Ascending aorta (tissue), 2 donors: ENCODE measurements at regions not wholly inside any gene's neighbourhood (a gene's known extent, or its start where the extent isn't known, plus 50 kb on each side); places are given as distances from the start of the nearest gene placed in this dataset.

Experiments used
- DNase-seq, 2 donors: peaks; one replicate each; pipeline ENCODE4 v3.0.0-alpha.2; 2019; ENCODE audit warnings: low spot score in 2 of 2
- H3K27ac ChIP-seq, 2 donors: fragments of 200-600 bp; sonication (generic); one replicate each; pipeline ENCODE4 v1.5.1; 2016 to 2017; ENCODE audit warnings: mild to moderate bottlenecking in 1 of 2
- H3K27me3 ChIP-seq: fragments of 200-600 bp; sonication (generic); one replicate; pipeline ENCODE4 v1.5.1; 2017
- H3K36me3 ChIP-seq, 2 donors: fragments of 200-600 bp; sonication (generic); one replicate each; pipeline ENCODE4 v1.5.1; 2016
- H3K4me1 ChIP-seq, 2 donors: fragments of 200-600 bp; sonication (generic); one replicate each; pipeline ENCODE4 v1.5.1; 2016 to 2017; ENCODE audit warnings: mild to moderate bottlenecking in 1 of 2
- H3K4me3 ChIP-seq, 2 donors: fragments of 200-600 bp; sonication (generic); one replicate each; pipeline ENCODE4 v1.5.1; 2016 to 2017; ENCODE audit warnings: mild to moderate bottlenecking in 1 of 2
- H3K9me3 ChIP-seq, 2 donors: fragments of 200-600 bp; sonication (generic); one replicate each; pipeline ENCODE4 v1.5.1; 2016
- intact Hi-C: fragments of 100-400 bp; cut with DNase I; formaldehyde crosslinking; loops from one replicate; pipeline ENCODE4 v1.15.1; 2023
- TF ChIP-seq, protein P1 (sequence below), 3 experiments: fragments of 200-600 bp in 2 of 3; fragments of 450-650 bp in 1 of 3; sonication (generic) in 2 of 3; IDR thresholded peaks; one replicate each; pipeline ENCODE4 v1.5.1; 2016 to 2019; ENCODE audit warnings: antibody characterized with exemption in 3 of 3, mild to moderate bottlenecking in 1 of 3, moderate library complexity in 1 of 3

DNA sequence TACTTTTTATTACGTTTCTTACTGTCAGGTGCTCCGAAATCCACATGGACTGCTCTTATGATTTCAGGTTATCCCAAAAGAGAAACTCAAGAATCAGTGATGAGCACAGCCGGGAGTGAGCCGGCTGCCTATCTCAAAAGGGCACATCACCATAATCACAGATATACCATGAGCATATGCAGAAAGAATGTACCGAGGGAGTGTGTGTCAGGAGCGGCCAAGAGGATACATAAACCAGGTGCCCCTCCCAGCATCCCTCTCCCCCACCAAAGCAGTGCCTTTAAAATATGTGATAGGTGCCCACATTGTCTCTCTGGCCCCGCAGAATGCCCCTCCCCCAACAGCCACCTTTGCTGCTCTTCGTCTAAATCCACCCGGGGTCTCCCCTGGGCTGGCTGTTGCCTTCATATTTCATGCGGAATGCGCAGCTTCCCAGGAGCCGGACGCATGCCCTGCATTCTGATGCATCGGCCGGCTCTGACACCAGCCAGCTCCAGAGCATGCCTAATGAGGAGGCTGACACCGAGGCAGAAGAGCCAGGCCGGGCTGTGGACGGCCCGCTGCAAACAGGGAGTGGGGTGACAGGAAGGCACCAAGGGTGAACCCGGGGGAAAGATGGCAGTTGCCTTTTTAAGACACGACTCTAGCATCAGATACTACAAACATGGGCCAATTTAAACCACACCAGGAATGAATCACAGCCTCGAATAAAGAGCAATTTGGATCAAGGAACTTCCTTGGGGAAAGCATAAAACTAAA, 652.3 kb downstream of the BNC2 start:
- Histone ChIP-seq H3K4me3 (no peak overlapping the region), H3K4me1 (peaks cover 0 to 21% of the 10 kb centered on the region in 2 donors), H3K27ac (no peak overlapping the region), H3K36me3 (no peaks in the 10 kb centered on the region), H3K27me3 (no peaks in the 10 kb centered on the region), H3K9me3 (no peaks in the 10 kb centered on the region)
- intact Hi-C loops, result no loop called here
- TF ChIP-seq, protein P1, sequence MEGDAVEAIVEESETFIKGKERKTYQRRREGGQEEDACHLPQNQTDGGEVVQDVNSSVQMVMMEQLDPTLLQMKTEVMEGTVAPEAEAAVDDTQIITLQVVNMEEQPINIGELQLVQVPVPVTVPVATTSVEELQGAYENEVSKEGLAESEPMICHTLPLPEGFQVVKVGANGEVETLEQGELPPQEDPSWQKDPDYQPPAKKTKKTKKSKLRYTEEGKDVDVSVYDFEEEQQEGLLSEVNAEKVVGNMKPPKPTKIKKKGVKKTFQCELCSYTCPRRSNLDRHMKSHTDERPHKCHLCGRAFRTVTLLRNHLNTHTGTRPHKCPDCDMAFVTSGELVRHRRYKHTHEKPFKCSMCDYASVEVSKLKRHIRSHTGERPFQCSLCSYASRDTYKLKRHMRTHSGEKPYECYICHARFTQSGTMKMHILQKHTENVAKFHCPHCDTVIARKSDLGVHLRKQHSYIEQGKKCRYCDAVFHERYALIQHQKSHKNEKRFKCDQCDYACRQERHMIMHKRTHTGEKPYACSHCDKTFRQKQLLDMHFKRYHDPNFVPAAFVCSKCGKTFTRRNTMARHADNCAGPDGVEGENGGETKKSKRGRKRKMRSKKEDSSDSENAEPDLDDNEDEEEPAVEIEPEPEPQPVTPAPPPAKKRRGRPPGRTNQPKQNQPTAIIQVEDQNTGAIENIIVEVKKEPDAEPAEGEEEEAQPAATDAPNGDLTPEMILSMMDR (IDR thresholded peaks at IDR 0.05), result no peak
- no peak for DNase-seq

DNA sequence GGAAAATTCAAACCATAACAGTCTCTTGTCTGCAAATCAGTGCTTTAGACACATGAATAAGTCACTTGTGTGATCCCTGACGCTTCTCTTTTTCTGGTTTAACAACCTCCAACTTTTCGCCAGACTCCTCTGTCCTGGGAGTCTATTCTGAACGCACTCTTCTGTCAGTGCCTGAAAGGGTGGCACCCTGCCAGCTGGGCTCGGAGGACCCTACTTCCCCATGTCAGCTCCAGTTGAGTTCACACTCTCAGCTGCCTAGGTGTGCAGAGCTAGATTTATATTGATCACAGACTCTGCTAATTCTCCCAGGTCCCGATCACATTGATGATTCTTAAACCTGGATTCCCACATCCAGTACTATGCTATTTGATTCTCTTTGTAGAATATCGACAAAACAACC, 649.1 kb downstream of the BNC2 start:
- intact Hi-C loops, result no loop called here
- H3K36me3 ChIP-seq, result no peaks in the 10 kb centered on the region
- no peak overlapping the region for H3K4me3 ChIP-seq
- no peak for DNase-seq
- peaks cover 0 to 8% of the 10 kb centered on the region in 2 donors for H3K4me1 ChIP-seq
- no peak overlapping the region for H3K27ac ChIP-seq
- H3K27me3 ChIP-seq, result no peaks in the 10 kb centered on the region
- TF ChIP-seq, protein P1 (IDR thresholded peaks at IDR 0.05), result no peak
- no peaks in the 10 kb centered on the region for H3K9me3 ChIP-seq

DNA sequence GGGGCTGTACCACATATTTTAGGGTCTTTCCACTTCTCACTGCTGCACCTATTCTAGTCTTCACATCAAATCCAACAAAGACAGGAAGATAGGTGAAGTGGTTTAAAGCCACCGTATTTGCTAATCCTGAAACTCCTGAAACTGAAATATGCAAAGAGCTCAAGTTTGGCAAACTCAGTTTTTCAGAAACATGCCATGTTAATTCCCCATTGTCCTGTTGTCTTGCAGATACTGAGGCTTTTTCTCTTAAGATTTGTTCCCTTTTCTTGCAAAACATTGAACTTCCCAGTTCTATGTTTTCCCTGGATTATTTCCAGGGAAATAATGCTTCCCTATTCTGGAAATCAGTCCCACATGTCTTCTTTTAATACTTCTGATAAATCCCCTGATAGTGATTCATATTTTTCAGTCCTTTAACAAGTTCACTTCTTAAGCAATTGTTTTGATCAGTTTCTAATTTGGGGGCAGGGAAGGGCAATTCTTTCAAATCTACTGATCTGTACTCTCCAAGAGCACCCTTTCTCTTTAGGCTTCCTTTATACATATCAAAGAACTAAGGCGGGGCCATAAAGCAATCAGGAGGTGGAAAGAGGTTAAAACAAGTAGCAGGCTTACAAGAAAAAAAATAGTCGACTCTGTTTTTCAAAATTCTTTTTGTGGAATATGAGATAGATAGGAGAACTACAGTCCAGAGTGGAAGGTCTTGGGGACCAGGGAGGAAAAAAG, 648.5 kb downstream of the BNC2 start:
- Histone ChIP-seq H3K4me1 (peaks cover 0 to 8% of the 10 kb centered on the region in 2 donors), H3K9me3 (no peaks in the 10 kb centered on the region), H3K4me3 (no peak overlapping the region), H3K27me3 (no peaks in the 10 kb centered on the region), H3K27ac (no peak overlapping the region), H3K36me3 (no peaks in the 10 kb centered on the region)
- intact Hi-C loops, result no loop called here
- TF ChIP-seq, protein P1 (IDR thresholded peaks at IDR 0.05), result no peak
- no peak for DNase-seq

DNA sequence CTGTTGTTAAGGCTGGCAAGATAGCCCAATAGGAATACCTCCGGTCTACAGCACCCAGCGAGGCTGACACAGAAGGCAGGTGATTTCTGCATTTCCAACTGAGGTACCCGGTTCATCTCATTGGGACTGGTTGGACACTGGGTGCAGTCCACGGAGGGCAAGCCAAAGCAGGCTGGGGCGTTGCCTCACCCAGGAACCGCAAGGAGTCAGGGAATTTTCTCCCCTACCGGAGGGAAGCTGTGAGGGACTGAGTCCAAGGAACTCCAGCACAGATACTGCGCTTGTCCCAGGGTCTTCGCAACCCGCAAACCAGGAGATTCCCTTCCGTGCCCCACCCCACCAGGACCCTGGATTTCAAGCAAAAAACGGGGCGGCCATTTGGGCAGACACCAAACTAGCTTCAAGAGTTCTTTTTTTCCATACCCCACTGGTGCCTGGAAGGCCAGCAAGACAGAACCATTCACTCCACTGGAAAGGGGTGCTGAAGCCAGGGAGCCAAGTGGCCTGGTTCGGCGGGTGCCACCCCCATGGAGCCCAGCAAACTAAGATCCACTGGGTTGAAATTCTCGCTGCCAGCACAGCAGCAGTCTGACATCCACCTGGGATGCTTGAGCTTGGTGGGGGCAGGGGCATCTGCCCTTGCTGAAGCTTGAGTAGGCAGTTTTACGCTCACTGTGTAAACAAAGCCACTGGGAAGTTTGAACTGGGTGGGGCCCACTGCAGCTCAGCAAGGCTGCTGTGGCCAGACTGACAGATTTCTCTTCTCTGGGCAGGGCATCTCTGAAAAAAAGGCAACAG, 647.2 kb downstream of the BNC2 start:
- Histone ChIP-seq H3K27me3 (no peaks in the 10 kb centered on the region), H3K27ac (no peak overlapping the region), H3K4me3 (no peak overlapping the region), H3K4me1 (peaks cover 0 to 5% of the 10 kb centered on the region in 2 donors), H3K36me3 (no peaks in the 10 kb centered on the region), H3K9me3 (no peaks in the 10 kb centered on the region)
- no peak for DNase-seq
- TF ChIP-seq, protein P1 (IDR thresholded peaks at IDR 0.05), result no peak
- intact Hi-C loops, result no loop called here

DNA sequence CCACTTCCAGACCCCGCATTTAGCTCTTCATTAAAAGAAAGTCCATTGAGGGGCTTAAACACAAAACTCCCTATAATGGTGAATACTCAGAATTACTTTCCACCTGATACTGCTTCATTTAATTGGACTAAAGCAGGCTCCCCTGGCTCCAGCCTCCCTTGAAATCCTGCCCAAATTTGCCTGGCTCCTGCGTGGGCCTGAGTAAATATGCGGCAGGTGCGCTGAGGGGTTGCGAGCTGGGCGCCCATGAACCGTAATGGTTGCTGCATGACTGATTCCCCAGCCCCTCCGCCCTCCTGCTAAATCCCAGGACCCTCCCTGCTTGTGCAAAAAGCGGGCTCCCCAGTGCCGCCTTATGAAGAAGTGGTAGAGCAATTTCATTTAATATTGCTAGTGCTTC, 639.7 kb downstream of the BNC2 start:
- Histone ChIP-seq H3K9me3 (no peaks in the 10 kb centered on the region), H3K4me3 (no peak overlapping the region), H3K4me1 (no peaks in the 10 kb centered on the region), H3K36me3 (no peaks in the 10 kb centered on the region), H3K27ac (no peak overlapping the region), H3K27me3 (no peaks in the 10 kb centered on the region)
- TF ChIP-seq, protein P1 (IDR thresholded peaks at IDR 0.05), result no peak
- intact Hi-C loops, result no loop called here
- no peak for DNase-seq
